ENCODE measurements at regions not wholly inside any gene's neighbourhood (a gene's known extent, or its start where the extent isn't known, plus 50 kb on each side); places are given as distances from the start of the nearest gene placed in this dataset.
A peak's percentile ranks its signal among the peaks of the same experiment; 100 is the strongest.
"Not testable (repeated sequence)": the region's sequence is repeated elsewhere in the genome, so short reads cannot be mapped to it uniquely, and the experiment has no call there.

DNA sequence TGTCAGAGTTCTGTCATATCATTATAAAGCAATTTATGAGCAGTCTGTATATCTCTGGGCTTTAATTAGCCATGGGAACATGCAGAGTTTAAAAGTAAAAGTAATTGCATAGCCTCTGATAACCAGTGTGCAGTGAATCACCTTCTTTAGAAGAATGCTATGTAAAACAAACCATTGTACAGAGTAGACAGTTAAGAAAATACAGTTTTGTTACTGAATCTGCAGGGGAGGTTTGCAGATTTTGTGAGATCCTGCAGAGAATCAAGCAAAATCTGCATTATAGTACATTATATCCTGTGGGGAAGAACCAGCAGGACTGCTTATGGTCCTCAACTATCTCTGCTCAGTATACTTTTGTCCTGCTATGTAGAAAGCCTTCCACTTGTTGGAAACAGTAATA lies 396.2 kb upstream of the NAALADL2 start:
- no peak for DNase-seq

DNA sequence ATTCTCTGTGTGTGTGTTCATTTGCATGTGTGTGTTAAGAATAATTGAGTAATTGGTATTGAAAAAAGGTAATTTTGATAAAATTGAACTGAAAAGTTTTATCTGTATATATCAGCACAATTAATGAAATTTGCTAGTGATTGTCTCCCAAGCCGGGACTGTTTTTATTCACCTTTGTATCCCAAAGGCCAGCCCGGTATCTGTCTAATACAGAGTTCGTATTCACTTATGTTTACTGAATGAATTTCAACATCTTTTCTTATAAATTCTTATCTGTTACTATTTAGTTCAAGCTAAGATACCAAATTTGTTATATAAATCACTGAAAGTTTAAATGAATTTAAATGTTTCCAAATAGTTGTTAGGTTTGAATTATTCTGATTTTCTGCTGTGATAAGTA lies 394.0 kb upstream of the NAALADL2 start:
- no peak for DNase-seq

DNA sequence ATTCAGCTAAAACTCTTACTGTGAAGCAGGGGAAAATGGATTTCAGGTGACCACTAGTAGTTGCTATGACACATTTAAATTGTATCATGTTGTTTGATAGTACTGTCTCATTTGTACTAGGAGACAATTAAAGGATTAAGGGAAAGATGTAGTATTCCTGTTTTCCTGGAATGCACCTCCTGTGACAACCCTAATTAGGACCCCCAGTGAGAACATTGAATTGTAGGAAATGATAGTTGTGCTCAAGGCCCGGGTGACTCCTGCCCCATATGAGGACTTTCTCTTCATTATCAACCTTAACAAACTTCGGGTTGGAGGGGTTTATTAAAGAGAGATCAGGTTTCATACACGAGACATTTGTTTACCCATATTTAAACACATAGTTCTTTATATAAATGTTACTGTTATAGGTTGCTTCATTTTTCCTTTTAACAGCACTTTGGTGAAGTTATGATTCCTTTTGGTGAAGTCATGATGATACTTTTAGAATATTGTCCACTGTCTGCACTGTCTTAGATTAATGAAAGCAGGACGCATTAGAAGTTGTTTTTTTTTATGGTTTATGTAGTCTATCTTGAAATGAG lies 392.6 kb upstream of the NAALADL2 start:
- no peak for DNase-seq

DNA sequence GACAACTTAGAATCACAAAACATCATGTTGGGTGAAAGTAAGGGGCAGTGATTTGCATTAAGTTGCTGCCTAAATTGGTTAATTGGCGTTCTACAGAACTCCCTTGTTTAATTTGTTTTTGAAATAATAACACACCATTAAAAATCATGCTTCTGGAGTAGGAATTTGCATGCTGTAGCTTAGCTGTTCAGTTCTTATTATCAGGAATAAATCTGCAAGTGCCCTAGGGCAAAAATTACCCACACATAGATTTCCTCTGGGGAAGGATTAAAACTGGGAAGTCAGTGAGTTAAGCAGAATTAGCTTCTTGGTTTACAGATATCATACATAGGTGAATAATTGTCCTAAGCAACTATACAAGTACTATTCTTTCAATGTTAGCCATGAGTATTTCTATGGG lies 381.6 kb upstream of the NAALADL2 start:
- DNase-seq, result no peak

DNA sequence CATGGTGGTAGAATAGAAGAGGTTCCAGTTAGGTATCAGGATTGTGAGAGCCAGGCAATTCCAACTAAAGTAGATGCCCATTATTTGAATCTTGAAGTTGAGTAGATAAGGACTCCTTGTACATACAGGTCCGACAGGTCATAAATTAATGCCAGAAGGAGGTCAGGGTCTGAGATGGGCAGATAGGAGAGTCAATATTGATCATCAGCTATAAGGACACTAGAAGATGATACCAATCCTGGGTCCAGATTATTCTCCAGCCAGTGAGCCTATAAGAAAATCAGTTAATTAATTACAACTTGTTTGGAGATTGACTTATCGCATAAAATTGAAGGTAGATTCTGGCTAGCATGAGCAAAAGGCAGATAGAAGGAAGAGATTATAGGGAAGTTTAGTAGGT lies 378.4 kb upstream of the NAALADL2 start:
- DNase-seq, result no peak

DNA sequence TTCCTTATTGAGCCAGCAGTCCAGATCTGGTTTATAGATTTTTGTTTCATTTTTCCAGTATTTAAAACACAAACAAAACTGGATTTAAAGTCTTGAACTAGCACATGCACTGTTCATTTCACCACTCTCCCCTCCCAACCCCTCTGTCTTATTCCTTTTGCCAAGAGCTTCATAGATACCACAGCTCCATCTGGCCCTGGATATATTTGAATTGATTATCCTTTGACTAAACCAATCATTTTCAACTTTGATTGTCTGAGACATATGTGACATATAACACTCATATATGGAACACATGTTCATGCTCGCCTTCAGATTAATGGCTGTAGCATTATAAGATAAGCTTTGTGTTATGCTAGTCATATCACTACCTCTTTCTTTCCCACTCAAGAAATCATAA lies 376.6 kb upstream of the NAALADL2 start:
- no peak for DNase-seq

DNA sequence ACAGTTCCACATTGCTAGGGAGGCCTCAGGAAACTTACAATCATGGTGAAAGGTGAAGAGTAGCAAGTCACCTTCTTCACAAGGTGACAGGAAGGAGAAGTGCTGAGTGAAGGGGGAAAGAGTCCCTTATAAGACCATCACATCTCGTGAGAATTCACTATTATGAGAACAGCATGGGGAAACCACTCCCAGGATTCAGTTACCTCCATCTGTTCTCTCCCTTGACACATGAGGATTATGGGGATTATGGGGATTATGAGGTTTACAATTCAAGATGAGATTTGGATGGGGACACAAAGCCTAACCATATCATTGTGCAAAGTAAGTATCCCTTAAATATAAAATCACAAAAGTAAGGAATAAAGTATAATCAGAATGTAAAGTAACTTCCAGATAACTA lies 375.9 kb upstream of the NAALADL2 start:
- DNase-seq, result no peak

DNA sequence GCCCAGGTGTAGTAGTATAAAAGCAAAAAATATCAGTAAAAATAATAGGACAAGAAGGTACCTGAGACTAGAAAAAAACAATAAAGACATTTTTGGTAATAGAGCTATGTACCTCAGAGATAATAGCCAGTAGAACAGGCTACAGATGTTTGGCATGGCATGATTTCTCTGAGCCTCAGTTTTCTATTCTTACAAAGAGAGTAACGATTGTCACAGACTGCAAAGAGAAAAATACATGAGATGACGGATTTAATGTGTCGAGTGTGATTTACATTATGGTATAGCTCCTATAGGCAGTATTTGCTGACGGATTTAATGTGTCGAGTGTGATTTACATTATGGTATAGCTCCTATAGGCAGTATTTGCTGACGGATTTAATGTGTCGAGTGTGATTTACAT lies 375.3 kb upstream of the NAALADL2 start:
- not testable (repeated sequence) for DNase-seq

DNA sequence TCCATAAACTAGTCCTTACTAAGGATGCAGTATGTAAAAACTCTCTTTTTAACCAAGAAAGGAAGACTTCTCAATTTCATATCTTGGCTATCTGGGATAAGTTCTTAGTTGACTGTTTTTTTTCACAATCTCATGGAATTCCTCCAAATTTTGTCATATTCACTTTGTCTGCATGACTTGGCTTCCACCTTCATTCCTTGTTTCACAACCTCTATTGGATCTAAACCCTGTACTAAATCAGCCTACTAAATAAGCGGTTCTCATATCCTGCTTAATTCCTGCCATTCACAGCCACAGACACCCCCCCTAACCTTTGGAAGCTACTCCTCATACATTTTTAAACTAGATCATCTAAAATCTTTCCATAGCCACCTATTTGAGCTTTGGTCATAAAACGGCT lies 370.6 kb upstream of the NAALADL2 start:
- DNase-seq, result no peak

DNA sequence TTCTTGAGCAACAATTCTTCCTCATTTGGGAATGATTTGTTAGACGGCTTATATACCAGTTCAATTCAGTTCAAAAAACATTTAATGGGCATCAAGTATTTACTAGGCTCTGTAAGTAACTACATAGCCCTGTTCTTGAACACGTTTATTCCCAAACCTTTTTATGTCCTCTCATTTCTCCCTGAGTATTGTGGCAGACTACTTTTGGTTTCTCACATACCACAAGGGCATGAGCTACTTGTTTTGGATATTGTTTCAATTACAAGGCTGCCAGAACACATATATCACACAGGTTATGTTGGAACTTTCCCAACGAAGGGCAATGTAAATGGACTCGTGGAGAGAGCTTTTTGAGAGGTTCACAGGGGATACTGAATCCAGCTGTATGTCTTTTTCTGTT lies 363.8 kb upstream of the NAALADL2 start:
- DNase-seq, result no peak

DNA sequence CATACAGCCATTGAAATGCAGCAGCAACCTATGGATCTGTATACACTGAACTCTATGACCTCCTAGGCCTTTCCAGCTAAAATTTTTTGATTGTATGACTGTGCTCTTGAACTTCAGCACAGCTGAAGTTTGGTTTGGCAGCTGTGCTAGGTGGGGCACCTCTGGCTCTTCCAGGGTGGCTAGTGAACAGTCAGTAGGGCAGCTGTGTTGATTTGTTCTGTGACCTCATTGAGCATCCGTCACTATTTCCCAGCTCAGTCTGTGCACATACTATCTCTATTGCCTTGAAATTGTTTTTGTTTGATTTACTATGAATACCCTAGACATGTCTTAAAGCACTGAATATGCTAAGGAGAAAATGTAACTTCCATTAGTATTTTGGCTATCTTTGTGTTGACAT lies 363.2 kb upstream of the NAALADL2 start:
- DNase-seq, result peak; percentile 54 to 73

DNA sequence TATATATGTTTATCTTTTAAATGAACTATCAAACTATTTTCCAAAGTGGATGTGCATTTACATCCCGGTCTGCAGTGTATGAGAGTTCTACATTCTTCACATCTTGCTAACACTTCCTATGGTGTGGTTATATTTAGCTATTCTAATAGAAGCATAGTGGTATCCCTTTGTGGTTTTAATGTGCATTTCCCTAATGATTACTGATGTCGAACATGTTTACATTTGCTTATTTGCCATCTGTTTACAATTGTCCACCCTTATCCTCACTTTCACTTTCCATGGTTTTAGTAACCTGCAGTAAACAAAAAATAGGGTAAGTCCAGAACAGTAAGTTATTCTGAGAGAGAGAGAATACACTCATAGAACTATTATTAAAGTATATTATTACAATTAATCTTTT lies 360.5 kb upstream of the NAALADL2 start:
- no peak for DNase-seq

DNA sequence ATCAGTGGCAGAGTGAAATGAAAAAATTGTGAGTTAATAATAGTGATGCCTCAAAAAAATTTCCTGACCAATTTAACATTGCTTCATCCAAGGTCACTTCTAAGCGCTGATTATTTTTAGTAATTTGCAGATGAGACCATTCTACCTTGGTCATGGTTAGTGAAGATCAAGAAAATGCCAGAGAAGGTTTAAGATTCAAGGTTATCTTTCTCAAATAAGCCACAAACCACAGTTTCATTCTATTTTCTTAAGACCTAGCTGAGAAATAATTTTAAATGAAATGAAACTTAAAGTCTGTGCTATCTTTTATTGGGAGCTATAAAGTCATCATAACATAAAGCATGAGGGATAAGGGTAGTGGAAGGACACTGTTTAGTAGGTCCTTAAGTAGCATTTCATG lies 353.9 kb upstream of the NAALADL2 start:
- no peak for DNase-seq

DNA sequence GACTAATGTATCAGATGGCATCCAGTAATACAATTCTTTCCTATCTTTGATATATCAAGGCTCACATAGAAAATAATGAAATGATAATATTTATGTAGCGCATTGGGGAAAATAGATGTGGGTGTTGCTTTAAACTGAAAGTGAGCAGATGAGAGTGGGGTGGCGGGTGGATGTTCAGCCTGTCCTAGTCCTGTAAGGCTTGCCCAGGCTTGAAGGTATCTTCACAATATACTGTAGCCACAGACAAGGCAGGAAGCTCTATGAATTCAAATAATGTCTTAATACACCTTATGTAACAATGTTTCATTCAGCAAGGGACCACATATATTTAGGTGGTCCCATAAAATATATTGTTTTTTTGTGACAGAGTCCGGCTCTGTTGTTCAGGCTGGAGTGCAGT lies 334.9 kb upstream of the NAALADL2 start:
- no peak for DNase-seq

DNA sequence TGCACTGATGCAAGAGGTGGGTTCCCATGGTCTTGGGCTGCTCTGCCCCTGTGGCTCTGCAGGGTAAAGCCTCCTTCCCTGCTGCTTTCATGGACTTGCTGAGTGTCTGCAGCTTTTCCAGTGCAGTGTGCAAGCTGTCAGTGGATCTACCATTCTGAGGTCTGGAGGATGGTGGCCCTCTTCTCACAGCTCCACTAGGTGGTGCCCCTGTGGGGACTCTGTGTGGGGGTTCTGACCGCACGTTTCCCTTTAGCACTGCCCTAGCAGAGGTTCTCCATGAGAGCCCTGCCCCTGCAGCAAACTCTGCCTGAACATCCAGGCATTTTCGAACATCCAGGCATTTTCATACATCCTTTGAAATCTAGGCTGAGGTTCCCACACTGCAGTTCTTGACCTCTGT lies 329.8 kb upstream of the NAALADL2 start:
- DNase-seq, result no peak

DNA sequence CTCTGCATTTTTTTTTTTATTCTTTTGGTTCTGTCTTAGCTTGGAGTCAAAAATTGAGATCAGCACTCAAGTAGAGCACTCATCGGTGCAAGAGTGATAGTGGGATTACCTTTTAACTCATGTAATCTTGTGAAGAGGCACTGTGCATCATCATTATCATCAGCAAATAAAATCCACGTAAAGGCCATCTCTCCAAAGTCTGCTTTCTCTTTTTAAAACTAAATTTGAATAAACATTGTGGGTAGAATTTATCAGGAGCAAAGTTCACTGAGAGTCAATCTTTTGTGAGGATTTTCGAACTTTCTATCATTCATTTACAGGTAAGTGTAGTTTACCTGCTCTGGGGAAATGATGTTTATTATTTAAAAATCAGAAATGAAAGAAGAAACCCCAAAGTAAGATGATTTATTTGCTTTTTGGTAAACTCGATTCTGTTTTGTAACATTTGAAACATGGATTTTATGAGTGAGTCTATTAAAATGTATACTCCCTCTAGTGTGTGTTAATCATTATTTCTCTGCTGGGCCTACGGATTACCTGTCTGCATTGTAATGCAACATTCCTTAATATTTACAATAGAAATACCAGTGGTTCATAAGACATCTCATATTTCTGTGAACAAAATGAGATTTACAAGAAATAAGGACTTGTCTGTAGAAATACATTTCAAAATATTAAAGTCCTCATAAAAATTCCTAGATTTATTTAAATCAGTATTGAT lies 327.7 kb upstream of the NAALADL2 start:
- DNase-seq, result no peak

DNA sequence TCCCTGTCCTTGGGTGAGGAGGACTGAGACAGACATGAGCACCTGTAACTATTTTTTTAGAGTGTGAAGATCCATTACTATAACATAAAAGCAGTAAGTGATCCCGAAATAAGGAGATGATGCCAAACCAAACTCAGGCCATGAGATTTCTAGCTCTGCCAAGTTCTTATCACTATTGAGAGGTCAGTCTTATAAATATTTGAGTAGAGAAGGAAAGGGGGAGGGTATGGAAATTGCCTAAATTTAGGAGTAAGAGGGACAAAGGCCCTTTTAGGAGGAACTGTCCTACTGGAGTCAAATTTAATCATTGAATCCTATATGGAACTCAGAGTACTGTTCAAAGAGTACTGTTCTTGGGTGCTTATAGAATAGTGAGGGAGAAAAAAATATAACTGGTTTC lies 326.9 kb upstream of the NAALADL2 start:
- DNase-seq, result no peak

DNA sequence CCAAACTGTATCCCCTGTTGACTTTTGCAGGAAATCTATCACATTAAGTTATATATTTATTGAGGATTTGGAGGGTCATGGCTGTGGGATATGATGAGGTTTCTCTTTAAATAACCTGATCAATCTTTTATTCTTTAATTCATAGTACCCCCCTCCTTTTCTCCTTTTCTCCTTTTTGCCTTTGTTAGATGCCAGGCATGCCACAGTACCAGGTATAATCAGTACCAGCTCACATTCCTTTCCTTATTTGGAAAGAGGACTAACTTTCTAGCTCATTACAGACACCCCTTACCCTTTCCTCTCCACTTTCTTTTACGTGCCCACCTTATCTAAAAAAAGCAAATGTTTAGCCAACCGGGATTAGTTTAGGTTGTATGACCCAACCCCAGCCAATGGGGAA lies 326.4 kb upstream of the NAALADL2 start:
- no peak for DNase-seq

DNA sequence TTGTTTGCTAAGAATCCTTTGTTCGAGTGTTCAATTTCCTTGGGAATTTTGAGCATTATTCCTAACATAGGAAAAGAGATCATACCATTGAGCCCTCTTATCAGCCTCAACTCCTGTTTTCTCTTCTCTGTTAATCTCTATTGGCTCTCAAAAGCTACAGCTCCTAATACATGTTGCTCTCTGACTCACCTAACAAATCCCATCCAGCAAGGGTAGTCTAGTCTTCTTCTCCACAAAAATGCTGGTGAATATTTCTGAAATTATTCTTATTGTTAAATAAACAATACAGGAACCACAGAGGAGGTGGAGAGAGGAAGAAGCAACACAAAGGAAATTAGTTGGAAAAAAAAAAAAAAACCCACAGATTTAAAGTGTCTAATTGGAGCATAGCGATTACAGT lies 325.8 kb upstream of the NAALADL2 start:
- no peak for DNase-seq

DNA sequence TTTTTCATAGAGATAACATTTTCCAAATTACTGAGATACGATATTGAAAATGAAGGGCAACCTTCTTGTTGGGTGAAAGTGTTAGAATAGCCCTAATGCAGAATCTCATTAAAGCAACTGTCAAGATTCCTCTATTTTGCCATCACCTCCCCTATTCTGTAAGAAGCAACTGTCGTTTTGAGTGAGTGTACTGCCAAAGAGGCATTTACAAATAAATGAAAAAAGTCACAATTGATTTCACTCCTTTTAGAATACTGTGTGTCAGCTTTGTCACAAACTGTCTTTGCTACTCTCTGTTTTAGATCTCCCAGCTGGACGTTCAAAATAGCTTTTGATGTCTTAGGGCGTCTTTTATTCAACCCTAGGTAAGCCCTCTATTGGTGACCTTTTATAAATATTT lies 322.8 kb upstream of the NAALADL2 start:
- DNase-seq, result no peak

DNA sequence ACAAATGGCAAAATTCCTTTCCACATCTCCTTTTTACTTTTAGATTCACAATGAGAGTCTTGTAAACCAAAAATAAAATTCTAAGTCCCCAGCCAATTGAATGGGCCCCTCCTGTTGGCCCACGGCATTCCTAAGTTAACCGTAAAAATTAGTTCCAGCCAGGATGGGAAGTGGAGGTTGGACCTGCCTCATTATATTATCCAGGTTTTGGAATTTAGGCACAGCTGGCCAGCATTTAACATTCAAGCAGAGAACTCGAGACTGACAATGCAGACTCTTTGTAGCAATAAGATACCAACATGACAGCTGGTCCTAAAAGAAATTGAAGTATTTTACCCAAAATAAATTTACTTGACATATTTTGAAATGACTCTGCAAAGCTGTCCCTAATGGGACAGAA lies 321.0 kb upstream of the NAALADL2 start:
- no peak for DNase-seq

DNA sequence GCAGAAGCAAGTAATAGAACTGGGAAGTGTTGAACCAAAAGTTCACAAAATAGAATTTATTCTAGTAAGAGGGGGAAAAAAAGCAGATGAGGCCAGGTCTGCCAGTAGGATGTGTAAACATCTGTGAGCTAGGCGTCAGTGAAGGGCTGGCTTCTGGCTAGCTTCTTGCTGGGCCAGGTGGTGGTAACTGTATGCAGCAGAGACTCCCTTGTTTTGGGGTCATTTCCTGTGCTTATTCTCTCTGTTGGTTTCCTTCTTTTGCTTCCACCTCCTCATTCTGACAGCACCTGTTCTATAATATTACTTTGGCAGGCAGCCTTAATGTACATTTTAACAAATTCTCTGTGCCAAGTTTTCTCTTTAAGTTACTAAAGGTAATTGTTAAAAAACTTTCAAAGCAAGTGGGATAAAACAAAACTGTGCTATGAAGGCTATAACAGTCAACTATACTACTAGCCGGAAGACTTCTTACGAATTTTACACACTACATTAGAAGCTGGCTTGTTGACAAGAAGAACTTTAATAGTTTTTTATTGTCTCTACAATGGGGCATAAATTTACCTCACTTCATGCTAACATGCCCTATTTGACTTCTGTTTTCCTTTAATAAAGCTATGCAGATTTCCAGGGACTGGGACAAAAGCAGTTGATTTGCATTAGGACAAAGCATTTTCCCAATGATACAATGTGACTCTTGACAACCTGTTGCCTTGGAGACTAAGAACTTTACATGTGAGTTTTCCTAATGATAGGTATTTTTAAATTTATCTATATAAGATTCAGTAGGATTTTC lies 318.8 kb upstream of the NAALADL2 start:
- DNase-seq, result peak; percentile 37 to 63

DNA sequence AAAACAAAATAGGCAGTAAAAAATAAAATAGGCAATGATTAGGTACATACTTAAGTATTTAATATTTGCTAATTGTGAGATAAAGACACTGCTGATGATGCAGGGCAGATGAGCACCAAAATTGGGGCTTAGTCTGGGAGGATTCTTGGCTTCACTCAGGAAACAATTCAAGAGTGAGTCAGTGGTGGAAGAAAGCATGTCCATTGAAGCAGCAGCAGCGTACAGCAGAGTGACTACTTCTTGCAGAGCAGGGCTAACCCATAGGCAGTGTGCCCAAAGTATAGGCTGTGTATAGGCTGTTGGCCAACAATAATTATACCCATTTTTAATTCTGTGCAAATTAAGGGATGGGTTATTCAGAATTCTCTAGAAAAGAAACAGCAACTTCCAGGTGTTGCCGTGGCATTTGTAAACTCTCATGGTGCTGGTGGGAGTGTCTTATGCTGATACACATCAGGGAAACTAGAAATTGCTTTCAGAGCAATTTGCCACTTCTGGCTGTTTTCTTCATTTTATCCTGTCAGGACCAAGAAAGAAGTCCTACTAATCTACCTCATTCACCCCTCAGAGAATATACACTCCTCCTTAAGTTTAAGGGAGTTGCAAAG lies 317.3 kb upstream of the NAALADL2 start:
- DNase-seq, result no peak

All from SHP77 (cell line).